ENCODE measurements at regions not wholly inside any gene's neighbourhood (a gene's known extent, or its start where the extent isn't known, plus 50 kb on each side); places are given as distances from the start of the nearest gene placed in this dataset.
A peak's percentile ranks its signal among the peaks of the same experiment; 100 is the strongest.
"Not testable (repeated sequence)": the region's sequence is repeated elsewhere in the genome, so short reads cannot be mapped to it uniquely, and the experiment has no call there.

- DNase-seq = peak; percentile 16 to 25
These were observed 471.6 kb upstream of the FOXG1 start for GRCh38 chr14:28294834-28295440.

GRCh38 chr14:28297559-28297958, 469.0 kb upstream of the FOXG1 start:
- no peak for DNase-seq

DNA sequence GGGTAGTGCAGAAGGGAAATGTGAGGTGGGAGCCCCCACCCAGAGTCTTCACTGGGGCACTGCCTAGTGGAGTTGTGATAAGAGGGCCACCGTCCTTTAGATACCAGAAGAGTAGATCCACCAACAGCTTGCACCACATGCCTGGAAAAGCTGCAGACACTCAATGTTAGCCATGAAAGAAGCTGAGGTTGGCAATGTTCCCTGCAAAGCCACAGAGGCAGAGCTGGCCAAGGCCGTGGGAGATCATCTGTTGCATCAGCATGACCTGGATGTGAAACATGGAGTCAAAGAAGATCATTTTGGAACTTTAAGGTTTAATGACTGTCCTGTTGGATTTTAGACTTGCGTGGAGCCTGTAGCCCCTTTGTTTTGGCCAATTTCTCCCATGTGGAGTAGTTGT, 468.4 kb upstream of the FOXG1 start:
- no peak for DNase-seq

DNA sequence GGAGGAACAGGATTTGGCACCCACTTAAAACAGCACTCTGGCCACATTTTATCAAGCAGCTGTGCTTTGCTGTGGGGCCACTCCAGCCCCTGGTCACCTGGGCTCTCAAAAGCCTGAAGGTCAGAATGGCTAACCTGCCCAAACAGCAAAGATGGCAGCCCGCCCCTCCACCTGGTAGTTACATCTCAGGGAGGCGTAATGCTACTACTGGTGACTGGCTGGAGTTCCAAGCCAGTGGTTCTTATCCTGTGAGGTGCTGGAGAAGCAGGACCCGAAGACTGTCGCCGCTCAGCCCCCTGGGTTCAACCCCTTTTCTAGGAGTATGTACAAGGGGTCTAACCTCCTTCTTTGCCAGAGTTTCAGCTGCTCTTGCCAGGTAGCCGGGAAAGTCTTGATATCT, 467.4 kb upstream of the FOXG1 start:
- DNase-seq = no peak

DNA sequence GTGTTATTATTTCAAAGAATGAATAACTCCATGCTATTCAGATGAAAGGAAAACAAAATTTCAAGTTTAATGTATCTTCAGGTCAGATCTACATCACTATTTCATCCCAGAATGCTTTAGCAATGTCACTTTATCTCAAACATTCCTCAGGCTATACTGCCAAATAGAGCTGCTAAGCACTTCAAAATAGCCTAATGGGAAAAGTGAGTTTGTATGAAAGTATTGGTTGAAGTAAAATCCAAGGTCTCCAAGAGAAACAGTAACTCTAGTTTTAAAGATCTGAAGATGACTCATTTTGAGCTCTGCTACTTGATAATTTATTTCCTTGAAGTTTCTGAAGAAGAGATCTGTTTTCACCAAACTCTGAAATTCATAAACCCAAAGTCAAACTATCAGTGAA, 466.2 kb upstream of the FOXG1 start:
- DNase-seq = no peak

DNA sequence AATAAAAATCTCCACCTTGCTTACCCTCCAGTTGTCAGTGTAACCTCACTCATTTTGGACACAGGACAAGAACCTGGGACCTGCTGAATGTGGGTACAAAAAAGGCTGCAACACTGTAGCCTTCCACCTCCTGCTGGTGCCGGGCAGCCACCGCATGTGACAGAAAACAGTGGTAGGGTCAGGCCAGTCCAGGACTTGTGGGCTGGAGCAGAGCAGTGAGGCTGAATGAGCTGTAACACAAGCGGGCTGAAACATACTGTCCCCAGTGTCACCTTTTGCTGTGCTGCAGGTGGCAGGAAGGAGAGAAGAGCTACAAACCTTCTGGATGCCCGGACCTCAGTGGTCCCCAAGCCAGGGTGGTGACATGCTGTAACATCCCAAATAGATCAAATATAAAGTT, 465.4 kb upstream of the FOXG1 start:
- DNase-seq = no peak

- DNase-seq = no peak
These were observed 463.3 kb upstream of the FOXG1 start for GRCh38 chr14:28303248-28303647.

- no peak for DNase-seq
These were observed 460.6 kb upstream of the FOXG1 start for GRCh38 chr14:28305938-28306337.

DNA sequence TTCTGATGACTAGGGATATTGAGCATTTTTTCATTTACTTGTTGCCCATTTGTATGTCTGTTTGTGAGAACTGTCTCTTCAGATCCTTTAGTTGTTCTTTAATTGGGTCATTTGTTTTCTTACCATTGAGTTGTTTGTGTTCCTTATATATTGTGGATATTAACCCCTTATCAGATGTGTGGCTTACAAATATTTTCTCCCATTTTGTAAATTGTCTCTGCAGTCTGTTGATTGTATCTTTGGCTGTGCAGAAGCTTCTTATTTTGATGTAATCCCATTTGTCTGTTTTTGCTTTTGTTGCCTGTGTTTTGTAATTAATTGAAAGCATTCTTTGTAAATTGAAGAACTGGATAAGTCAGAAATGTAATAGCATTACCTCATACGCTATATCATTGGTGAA, 459.1 kb upstream of the FOXG1 start:
- DNase-seq = no peak

- no peak for DNase-seq
These were observed 457.9 kb upstream of the FOXG1 start for GRCh38 chr14:28308734-28309133.

DNA sequence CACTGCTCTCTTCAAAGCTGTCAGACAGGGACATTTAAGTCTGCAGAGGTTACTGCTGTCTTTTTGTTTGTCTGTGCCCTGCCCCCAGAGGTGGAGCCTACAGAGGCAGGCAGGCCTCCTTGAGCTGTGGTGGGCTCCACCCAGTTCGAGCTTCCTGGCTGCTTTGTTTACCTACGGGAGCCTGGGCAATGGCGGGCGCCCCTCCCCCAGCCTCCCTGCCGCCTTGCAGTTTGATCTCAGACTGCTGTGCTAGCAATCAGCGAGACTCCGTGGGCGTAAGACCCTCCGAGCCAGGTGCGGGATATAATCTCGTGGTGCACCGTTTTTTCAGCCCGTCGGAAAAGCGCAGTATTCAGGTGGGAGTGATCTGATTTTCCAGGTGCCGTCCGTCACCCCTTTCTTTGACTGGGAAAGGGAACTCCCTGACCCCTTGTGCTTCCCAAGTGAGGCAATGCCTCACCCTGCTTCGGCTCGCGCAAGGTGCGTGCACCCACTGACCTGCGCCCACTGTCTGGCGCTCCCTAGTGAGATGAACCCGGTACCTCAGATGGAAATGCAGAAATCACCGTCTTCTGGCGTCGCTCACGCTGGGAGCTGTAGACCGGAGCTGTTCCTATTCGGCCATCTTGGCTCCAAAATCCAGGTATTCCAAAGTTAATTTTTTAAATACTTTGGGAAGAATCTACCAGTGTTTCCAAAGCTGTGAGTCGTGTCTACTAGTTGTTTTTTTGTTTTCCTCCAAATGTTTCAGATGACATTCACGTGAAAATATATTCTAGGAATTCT, 448.5 kb upstream of the FOXG1 start:
- DNase-seq = not testable (repeated sequence)

DNA sequence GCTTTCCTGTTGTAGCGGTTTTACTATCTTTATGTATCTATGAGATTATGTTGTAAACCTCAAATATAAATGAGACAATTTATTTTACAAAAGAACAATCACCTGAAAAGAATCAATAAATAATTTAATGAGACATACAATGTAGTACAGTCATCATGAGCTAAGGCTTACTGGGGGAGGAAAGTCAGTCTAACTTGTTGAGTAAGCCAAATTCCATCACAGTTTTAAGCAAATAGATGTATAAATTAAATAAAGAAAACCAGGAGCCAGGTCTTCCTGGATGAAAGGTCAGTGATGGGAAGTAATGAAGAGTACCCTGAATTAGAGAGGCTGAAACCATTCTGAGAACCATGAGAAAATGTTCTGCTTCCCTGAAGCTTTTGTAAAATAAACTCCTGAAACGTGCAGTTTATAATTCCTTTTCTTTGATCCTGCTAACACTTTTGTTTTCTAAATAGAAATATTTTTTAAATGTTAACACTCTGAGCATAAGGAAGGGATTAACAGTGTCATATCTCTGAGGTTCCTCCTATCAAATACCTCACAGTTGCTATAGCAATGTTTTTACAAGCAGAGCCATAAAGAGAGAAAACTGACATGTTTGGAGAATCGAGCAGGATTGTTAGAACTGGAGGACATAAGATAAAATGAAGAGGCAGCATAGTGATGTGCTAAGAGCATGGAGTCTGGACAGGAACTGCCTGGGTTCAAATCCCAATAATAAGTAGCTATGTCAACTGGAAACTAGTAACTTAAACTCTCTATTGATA, 444.9 kb upstream of the FOXG1 start:
- DNase-seq = no peak

- no peak for DNase-seq
These were observed 443.2 kb upstream of the FOXG1 start for GRCh38 chr14:28323366-28323765.

DNA sequence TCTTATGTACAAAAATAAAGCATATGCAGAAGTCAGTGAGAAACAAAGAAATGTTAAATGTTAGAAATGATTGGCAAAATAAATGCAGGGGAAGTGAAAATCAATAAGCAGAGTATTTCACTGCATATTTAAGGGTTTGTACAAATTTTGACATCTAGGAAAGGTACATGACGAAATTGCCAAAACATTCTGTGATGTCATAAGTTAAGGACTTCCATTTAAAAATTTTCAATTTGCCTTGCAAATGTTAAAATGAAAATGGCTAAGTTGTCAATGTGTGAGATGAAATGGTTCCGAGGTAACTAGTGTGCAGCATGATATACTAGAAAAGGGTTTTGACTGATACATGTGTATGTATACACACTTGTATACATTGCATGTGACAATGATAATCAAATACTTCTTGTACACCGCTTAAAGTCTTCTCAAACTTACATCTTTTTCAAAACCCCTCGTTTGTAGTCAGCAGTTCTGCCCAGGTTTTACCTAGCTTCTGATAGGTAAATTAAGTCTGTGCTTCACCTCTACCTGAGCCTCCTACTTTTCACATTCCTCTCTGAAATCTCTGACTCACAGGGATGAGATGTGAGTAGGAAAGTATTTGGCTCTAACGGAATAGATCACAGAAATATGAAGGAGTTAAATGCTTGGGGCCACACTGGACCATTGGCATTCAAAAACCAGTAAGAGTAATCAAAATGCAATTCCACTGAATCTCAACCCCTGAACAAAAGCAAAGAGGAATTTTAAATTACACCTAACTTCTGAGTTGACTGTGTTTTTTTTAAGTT, 442.4 kb upstream of the FOXG1 start:
- no peak for DNase-seq

DNA sequence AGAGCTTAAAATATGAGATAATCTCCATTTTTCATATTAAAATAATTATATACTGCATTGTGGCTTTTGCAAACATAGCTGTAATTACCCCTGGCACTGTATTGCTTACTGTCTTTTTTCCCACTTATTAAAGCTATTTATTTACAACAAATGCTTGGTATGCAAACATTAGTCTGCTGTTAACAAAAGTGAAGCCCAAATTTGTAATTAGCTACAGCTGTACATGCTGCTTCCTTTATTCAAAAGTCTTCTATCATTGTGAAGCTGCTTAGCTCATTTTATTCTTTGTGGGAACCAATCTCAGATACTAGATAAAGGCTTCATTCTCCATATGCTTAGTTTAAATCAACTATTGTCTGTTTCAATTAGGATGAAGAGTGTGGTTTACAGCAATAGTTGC, 425.8 kb upstream of the FOXG1 start:
- no peak for DNase-seq

DNA sequence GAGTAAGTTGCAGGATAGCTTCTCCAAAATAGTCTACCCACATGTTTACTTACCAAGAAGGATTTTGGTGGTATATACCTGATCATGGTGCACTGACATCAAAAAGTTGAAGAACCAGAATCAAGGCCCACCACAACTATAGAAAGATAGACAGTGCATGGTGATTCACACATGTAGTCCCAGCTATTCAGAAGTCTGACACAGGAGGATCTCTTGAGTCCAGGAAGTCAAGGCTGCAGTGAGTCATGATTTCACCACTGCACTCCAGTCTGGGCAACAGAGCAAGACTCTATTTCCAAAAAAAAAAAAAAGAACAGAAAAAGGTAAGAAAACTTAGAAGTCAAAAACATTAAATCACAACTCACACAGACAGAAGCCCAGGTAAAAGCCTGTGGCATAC, 422.2 kb upstream of the FOXG1 start:
- no peak for DNase-seq

DNA sequence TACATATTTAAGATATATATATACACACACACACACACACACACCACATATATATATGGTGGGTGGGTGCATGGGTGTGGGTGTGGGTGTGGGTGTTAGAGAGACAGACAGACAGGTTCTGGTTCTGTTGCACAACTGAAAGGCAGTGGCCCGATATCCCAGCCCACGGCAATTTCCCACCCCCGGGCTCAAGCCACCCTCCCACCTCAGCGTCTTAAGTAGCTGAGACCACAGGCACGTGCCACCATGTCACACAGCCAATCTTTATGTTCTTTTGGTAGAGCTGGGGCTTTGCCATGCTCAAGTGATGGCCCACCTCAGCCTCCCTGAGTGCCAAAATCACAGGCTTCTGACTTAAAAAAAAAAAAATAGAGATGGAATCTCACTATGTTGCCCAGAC, 417.8 kb upstream of the FOXG1 start:
- no peak for DNase-seq

- no peak for DNase-seq
These were observed 409.8 kb upstream of the FOXG1 start for GRCh38 chr14:28356819-28357218.

DNA sequence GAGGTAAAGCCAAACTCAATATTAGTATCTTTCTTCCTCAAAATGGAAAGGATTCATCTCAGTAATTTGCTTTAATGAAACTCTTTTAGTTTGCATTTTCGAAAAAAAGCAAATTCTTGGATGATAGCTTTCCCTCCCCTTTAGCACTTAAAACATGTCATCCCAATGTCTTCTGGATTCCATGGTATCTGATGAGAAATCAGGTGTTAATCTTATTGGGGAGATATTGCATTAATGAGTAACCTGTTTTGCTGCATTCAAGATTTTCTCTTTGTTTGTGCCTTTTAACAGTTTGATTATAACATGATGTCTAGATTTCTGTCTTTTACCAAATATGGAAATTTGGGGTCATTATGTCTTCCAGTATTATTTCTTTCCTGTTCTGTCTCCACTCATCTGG, 405.1 kb upstream of the FOXG1 start:
- no peak for DNase-seq

- DNase-seq = no peak
These were observed 401.1 kb upstream of the FOXG1 start for GRCh38 chr14:28365510-28365909.

DNA sequence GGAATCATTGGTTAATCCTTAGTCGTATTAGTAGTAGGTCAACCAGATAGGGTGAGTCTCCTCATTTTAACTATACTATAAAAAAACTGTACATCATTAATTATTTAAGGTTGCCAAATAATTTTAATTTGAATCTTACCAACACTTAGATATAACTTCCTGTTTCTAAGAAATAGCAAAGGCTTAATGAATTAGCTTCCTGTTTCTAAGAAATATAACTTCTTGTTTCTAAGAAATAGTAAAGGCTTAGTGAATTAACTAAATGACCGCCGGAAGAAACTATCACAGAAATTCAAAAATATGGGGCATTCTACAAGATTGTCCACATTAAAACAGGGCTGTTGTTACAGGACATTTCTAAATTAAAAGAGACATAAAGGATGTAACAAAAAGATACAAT, 392.9 kb upstream of the FOXG1 start:
- DNase-seq = no peak

- peak; percentile 15 to 18 for DNase-seq
These were observed 391.3 kb upstream of the FOXG1 start for GRCh38 chr14:28375295-28375694.

DNA sequence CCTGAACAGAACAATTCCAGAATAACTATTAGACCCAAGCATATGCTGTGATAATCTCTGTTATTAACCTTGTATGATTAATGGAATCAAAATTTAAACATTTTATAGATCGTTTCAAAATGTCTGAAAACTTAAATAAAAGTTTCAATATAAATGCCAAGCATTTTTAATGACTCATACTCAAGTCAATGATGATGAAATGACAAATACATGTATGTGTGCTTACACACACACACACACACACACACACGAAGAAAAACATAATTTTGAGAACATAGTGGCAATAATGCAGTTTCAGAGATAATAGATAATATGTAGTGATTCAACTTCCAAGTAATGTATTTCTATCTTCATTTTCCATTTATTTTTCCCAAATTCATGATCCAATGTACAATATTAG, 384.9 kb upstream of the FOXG1 start:
- no peak for DNase-seq

Data from SHP77 (cell line).